ENCODE measurements at regions not wholly inside any gene's neighbourhood (a gene's known extent, or its start where the extent isn't known, plus 50 kb on each side); places are given as distances from the start of the nearest gene placed in this dataset.
A peak's percentile ranks its signal among the peaks of the same experiment; 100 is the strongest.

- no peak for DNase-seq
These were observed 106.8 kb upstream of the CDIN1 start for GRCh38 chr15:36472672-36473071.

- no peak for DNase-seq
These were observed 100.9 kb upstream of the CDIN1 start for GRCh38 chr15:36478561-36478960.

DNA sequence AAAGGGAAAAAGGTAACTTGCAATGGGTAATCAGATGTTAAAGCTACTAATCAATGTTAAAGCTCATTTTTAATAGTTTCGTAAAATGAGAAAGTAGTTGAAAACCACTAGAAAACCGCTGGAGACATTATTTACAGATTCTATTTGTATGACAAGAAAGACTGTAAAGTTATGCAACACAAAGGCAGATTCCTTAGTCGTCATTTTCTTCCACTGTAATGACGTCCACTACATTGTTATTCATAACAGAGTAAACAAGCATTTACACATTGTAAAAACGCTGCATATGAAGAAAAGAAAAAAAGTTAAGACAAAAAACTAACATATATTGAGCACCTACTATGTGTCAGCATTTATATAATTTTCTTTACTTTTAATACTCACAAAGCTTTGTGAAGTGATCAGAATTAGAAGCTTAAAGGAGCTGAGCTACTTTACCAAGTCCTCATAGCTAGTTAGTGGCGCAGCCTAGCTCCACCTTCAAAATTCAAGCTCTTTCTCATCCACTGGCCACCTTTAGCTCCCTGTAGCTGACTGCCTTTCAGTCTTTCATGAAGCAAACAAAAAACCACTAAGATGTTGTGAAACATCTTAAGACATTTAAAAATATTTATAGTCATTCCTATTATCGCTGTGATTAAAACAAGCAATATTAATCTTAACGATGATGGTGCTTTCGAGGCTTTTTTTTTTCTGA is 100.1 kb upstream of the CDIN1 start:
- DNase-seq, result no peak

GRCh38 chr15:36481156-36481555 is 98.3 kb upstream of the CDIN1 start:
- DNase-seq, result no peak

GRCh38 chr15:36483409-36483808 is 96.0 kb upstream of the CDIN1 start:
- no peak for DNase-seq

GRCh38 chr15:36484038-36484778 is 95.2 kb upstream of the CDIN1 start:
- no peak for DNase-seq

- DNase-seq, result no peak
These were observed 87.5 kb upstream of the CDIN1 start for GRCh38 chr15:36491912-36492311.

- DNase-seq, result peak; percentile 55
These were observed 83.9 kb upstream of the CDIN1 start for GRCh38 chr15:36495456-36495991.

DNA sequence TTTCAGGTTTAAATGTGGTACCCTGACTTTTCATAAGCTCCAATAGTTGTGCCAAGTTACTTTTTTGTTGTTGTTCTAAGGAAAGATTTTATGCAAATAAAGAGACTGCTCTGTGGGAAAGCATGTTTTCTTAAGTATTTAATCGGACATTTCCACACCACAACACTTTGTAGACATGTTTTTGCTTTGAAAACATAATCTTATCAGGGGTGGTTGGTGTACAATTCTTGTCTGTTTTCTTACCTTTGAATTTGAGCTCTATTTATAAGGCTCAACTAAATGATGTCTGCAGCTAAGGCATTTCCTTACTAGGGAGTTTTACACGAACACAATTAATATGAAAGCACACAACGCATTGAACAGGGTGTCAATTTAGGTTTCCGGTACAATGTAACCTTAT is 81.5 kb upstream of the CDIN1 start:
- no peak for DNase-seq

- no peak for DNase-seq
These were observed 81.0 kb upstream of the CDIN1 start for GRCh38 chr15:36498401-36498800.

DNA sequence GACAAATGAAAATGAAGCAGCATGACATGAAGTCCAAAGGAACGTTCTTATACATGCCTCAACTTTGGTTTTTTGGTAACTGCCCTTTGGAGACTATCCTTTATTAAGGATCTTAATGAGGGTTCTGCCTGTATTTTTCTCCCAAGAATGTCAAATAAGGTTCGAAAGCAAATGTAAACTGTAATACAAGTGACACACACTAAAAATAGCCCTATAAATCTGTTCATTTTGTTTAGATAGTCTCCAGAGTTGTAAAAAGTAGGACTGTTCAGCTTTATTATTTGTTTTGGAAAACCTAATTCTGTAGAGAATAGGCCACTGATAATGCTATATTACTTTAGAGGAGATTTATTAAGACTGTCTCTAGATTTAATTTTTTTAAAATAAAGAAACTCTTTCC is 80.5 kb upstream of the CDIN1 start:
- no peak for DNase-seq

DNA sequence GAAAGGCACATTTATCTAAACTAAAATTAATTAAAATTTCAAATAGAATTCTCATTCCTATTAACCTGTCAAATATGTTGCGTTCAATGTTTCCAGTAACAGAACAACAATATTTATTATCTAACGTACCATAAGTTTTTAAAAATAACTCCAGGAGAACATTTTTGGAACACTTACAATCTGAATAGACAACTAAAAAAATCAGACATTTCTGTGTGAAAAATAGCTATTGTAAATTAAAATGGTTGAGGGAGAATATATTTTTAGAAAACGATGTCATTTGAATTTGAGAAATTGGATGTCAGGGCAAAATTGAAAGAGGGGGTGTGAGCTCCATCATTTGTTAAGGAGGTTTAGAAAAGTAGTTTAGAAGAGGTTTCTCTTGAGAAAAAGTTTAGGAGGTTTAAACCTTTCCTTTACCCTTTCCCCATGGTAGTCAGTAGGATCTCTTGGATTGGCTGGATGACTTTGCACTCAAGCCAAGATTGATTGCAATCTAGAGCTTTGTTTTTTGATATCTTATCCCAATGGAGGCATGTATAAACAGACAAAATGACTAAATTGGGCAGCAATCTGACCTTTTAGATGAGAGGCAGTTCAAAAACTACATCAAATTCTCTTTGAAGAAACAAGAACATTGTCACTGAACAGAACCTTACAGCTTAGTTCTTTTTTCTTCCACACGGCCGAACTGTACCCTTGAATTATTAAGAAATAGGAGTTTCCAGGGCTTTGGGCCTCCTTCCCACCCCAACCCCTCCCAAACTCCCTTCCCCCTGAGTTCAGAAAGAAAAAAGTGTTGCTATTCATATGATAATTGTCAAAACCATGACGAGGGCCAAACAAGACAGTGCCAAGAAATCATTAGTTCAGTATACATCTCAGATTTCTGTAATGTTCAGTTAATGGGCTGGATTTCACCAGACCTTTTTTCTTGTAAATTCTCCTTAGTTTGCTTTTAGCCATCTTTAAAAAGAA is 79.7 kb upstream of the CDIN1 start:
- no peak for DNase-seq

- DNase-seq, result peak; percentile 90
These were observed 78.3 kb upstream of the CDIN1 start for GRCh38 chr15:36501063-36501678.

DNA sequence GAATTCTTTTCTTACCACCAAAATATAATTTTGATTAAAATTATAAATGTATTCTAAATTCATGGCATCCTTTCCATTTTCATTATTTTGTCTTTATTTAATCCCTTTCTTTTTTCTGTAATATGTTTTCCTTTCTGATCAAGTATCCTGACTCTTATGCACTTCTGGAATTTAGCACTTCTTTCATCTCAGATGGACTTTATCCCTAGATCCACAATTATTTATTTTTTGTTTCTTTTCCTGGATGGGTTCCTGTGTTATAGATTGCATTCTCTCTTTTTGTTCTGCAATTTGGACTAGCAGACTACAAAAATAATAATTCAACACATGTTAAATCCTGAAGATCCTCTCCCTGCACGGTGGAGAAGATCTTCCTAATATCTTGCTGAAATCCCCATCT is 76.9 kb upstream of the CDIN1 start:
- DNase-seq, result no peak

DNA sequence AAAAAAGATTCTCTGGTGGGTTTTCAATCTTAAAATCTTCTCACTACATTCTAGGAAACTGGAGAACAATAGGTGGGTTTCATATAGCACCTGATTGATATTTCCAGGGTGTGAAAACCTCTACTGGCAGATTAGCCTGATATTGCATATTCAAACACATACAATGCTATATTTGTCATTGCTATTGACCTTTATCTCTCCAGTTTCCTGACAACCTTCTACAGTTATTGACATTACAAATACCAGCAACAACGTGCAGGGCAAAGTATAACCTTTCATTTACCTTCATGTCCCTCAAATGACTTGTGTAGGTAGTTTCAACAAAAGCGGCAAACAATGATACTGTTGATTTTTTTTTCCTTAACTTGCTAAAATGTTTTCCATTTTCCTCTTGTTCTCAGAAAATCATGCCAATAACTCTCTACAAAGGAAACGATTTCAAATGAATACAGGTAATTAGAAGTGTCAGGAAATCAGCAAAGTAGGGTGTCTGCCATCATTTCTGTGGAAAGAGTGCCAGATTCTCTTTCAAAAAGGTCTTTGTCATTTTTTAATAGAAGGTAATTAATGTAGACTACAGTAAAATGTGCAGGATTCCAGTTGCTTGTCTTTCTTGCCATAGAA is 72.6 kb upstream of the CDIN1 start:
- no peak for DNase-seq

GRCh38 chr15:36507458-36507857 is 72.0 kb upstream of the CDIN1 start:
- DNase-seq, result no peak

- DNase-seq, result no peak
These were observed 67.8 kb upstream of the CDIN1 start for GRCh38 chr15:36511594-36511993.

- DNase-seq, result no peak
These were observed 61.7 kb upstream of the CDIN1 start for GRCh38 chr15:36517758-36518157.

DNA sequence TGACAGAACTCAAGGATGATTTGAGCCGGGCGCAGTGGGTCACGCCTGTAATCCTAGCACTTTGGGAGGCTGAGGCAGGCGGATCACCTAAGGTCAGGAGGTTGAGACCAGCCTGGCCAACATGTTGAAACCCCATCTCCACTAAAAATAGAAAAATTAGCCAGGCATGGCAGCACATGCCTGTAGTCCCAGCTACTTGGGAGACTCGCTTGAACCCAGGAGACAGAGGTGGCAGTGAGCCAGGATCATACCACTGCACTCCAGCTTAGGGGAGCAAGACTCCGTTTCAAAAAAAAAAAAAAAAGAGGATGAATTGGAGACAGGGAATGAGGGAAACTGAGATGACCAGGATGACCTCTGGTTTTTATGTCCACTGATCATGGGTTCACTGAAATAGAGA is 60.4 kb upstream of the CDIN1 start:
- no peak for DNase-seq

GRCh38 chr15:36525430-36525829 is 54.0 kb upstream of the CDIN1 start:
- no peak for DNase-seq
